Neural progenitor cell (in vitro differentiated cells): ENCODE measurements at regions not wholly inside any gene's neighbourhood (a gene's known extent, or its start where the extent isn't known, plus 50 kb on each side); places are given as distances from the start of the nearest gene placed in this dataset.

Source experiments
- EZH2 ChIP-seq: fragments of 200-600 bp; sonication (generic); IDR thresholded peaks from 2 replicates; pipeline ENCODE4 v1.6.1; 2017; ENCODE audit warnings: antibody characterized with exemption, mild to moderate bottlenecking, moderate library complexity
- EZH2phosphoT487 ChIP-seq: fragments of 200-600 bp; sonication (generic); IDR thresholded peaks from 2 replicates; pipeline ENCODE4 v1.6.1; 2017; ENCODE audit warnings: antibody characterized with exemption
- TF ChIP-seq, protein P1 (sequence below): fragments of 200-600 bp; sonication (generic); IDR thresholded peaks from 2 replicates; pipeline ENCODE4 v1.5.1; 2017; ENCODE audit warnings: antibody characterized with exemption, mild to moderate bottlenecking

DNA sequence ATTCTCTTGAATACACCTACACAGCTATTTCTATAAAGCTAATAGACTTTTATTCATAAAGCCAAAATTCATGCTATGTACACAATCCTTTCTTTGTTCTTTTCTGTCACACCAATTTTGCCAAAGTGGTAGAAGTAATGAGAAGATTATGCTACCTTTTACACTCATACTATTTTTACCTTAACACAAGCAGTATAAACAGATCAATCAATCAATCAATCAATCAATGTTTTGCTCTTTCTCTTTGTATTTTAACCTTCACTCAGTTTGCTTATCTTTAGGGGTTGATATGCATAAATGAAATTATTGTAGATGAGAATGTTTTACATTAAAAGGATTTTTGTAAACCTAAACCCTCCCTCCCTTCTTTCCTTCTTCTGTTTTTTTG, 878.6 kb downstream of the RAPGEF2 start:
- TF ChIP-seq, protein P1, sequence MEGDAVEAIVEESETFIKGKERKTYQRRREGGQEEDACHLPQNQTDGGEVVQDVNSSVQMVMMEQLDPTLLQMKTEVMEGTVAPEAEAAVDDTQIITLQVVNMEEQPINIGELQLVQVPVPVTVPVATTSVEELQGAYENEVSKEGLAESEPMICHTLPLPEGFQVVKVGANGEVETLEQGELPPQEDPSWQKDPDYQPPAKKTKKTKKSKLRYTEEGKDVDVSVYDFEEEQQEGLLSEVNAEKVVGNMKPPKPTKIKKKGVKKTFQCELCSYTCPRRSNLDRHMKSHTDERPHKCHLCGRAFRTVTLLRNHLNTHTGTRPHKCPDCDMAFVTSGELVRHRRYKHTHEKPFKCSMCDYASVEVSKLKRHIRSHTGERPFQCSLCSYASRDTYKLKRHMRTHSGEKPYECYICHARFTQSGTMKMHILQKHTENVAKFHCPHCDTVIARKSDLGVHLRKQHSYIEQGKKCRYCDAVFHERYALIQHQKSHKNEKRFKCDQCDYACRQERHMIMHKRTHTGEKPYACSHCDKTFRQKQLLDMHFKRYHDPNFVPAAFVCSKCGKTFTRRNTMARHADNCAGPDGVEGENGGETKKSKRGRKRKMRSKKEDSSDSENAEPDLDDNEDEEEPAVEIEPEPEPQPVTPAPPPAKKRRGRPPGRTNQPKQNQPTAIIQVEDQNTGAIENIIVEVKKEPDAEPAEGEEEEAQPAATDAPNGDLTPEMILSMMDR, result no peak
- TF ChIP-seq EZH2, result no peak
- TF ChIP-seq EZH2phosphoT487, result no peak
